GM21447 (cell line): ENCODE measurements at regions not wholly inside any gene's neighbourhood (a gene's known extent, or its start where the extent isn't known, plus 50 kb on each side); places are given as distances from the start of the nearest gene placed in this dataset.

Experiments used
- ATAC-seq: cut with Tn5 transposase; IDR thresholded peaks from one replicate; pipeline ENCODE4 v1.9.1; 2021; ENCODE audit not compliant: unreplicated experiment

- no peak for ATAC-seq
These were observed 54.8 kb downstream of the CCDC71L start for GRCh38 chr7:106606120-106606519.

GRCh38 chr7:106604971-106605370 is 56.0 kb downstream of the CCDC71L start:
- ATAC-seq, result no peak

DNA sequence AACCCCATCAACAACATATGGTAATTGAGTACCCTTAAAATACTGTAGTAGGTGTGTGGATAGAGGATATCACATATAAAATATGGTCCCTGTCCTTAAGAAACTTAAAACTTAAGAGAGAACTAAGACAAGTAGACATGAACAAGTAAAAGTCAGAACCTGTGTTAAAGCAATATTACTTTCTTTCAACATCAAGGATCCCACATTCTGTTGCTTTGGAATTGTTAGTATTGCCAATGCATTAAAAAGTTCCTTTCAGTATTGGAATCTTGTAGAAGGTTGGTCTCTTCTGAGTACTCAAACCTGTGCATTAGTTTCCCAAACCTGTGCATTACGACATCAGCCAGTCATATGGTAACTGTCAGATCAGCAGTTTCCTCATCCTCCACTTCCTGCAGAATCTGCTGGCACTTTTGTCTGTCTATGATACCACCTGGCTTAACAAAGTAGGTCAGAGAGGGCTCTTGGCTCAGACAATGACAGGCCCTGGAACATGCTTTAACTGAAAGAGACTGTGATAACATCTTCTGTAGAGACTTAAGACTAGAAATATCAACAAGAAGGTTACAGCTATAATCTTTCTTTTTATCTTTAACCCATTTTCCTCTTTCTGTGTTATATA is 56.5 kb downstream of the CCDC71L start:
- ATAC-seq, result no peak

DNA sequence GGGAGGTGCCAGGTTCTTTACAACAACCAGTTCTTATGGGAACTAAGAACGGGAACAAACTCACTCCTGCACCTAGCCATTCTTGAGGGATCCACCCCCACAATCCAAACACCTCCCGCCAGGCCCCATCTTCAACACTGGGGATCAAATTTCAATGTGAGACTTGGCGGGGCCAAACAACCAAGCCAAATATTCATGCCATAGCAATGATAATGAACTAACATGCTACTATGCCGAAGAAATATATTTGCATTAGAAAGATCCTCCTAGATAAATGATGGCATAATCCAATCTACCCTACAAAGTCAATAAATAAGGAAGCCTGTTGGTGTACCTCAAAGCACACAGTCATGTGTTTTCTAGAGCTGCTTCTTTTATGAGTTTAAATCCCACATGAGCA is 57.6 kb downstream of the CCDC71L start:
- ATAC-seq, result no peak

DNA sequence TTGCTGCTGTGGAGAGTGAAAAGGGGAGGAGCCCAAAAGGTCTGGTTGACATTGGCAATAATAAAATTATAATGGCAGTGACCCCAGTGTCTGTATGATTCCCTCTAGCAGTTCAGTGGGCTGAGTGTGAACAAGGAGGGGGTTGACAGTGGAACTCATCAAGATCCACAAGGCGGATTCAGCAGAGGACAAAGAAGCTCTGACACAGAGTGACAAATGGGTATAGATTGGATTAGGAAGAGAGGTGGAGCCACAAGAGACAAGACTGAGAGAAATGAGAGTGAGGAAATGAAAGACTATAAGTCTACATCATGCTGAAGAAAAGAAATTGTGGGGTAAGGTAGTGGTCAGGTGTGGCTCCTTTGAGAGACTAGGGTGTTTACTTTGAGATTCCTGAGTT is 58.9 kb downstream of the CCDC71L start:
- no peak for ATAC-seq

- ATAC-seq, result no peak
These were observed 60.2 kb downstream of the CCDC71L start for GRCh38 chr7:106600569-106601373.

DNA sequence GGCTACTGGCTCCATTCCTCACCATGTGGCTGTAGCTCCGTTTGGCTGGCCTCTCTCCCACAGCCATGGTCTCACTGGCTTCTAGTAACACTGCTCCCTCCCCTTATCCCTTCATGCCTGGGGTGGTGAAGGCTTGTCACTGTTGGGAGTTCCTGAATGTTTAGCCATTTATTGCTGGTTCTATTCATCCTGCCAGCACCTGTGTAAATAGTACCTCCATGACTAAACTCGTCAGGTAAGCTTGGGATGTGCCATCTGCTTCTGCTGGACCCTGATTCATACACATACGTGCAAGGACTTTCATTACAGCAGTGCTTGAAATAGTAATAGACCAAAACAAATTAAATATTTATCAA is 61.6 kb downstream of the CCDC71L start:
- ATAC-seq, result no peak

DNA sequence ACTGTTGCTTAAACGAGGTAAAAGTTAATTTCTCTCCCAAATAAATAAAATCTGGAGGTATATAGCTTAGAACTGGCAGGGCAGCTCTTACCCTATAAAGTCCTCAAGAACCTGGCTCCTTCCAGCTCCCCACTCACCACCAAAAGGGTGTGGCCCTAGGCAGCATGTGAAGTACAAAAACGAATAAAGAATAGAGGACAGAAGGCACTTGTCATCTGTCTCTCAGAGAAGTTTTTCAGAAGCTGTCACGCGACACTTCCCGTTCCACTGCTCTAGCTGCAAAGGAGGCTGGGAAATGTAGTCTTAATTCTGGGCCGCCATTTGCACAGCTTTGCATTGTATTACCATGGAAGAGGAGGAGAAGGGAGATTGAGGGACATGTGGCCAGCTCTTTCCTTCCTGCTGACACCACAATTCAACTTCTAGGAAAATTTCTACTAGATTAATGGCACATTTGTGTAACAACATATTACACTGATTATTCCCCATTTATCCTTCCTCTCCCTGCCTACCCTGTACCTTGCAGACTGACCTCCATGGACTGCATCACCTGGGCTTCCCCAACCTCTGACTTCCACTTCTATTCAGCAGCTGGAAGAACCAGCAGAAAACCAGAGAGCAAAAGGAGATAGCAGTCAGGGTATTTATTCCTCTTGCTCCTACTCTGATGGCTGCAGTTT is 62.2 kb downstream of the CCDC71L start:
- ATAC-seq, result peak; percentile 98

GRCh38 chr7:106597751-106598546 is 63.0 kb downstream of the CCDC71L start:
- ATAC-seq, result no peak

- ATAC-seq, result no peak
These were observed 63.9 kb downstream of the CCDC71L start for GRCh38 chr7:106597014-106597413.

DNA sequence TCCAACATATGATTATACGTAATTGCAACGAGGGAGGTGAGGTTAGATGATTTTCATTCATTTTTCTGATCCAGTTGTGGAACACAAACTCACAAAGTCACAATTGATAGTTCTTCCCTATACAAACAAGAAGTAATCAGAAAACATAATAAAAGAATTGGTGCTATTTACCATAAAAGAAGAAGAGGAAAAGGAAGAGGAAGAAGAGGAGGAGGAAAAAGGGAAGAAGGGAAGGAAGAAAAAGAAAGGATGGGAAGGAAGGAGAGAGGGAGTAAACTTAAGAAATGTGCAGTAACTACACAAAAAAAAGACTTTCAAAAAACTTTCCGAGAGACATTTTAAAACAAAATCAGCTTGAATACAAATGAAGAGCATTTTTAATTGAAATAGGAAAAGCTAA is 65.0 kb downstream of the CCDC71L start:
- no peak for ATAC-seq

DNA sequence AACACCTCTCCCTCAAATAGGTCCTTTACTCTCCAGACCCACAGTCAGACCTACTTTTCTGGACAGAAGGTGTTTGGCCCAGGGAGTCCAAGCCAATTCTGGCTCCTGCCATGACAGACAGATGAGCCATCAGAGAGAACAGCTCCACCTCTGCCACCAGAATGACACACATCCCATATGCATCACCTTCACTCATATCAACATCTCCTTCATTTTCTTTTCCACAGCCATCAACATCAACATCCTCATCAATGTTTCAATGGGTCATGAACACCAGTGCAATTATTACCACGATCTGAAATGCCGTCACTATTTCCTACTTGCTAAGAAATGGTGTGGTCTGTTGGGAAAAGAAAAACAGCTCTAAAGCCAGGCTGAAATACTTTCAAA is 67.9 kb downstream of the CCDC71L start:
- ATAC-seq, result no peak

DNA sequence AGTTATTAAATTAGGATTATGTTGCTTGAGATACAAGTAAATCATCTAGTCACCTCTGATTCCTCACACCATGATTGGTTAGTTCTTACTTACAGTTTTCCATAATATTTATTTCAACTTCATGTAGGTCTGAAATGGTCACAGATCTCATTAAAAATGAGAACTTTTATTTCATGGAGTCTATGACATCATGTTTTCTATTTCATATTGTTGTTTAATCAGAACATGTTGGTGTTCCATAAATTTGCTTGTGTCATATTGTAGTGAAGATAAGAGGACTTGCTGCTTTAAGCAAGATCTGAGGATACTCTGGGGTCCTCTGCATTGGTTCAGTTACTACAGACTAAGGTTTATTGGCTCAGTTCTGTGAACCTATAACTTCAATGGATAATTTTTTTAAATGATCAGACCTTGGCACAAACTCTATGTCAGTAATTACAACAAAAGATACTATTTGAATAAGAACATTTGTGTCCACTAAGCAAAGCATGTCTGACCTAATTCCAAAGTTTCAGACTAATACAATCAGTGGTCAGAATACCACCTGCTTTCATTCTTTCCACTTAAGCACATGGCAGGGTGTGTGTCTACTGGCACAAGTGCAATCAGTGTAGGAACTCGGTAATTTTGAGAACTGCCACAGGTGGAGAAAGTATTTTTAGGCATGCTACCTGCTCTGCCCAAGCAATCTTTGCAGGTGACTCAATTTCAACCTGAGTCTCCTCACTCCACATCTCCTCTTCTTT is 68.5 kb downstream of the CCDC71L start:
- ATAC-seq, result no peak

DNA sequence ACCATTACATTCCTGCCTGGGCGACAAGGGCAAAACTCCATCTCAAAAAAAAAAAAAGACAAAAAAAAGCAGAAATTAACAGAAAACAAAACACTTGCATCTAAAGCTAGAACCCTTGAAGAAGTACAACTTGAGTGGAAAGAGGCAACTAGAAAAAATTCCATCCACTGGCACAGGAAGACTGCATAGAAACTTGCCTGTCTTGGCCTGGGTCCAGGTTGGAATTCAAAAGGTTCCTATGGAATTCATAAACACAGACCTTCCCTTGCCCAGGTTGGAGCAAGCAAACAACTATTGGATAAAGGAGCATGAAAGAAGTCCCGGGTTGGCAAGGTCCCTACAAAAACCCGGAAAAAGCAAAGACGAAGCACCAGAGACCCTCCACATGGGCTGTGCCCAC is 69.8 kb downstream of the CCDC71L start:
- ATAC-seq, result no peak

GRCh38 chr7:106590209-106590816 is 70.6 kb downstream of the CCDC71L start:
- ATAC-seq, result no peak

DNA sequence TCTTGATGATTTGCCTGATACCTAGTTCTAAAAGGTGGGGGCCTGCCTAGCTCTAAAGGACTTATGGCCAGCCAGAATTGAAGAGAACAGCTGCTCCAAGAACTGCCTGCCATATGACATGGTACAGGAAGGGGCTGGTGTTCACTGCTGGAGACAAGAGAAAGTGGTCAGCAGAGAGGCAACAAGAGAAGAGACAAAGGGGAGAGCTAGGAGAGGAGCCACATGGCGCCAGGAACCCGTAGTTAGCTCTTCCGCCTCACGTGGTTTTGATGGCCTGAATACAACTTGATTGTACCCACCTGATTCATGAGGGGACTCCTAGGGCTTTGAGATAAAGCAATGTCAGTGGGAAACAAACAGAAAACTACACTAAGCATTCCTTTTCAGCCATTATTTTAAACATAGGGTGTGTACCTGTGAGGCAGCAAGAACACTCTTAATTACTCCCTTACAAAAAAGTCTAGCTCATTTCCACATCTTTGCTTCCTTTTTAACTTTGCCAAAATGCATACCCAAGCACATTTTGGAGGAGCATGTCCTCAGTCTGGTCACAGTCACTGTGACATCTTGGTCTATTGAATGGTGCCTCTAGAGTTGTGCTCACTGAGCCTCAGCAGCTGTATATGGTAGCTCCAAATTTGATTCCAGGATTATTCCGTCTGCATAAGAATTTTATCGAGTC is 71.6 kb downstream of the CCDC71L start:
- ATAC-seq, result no peak

DNA sequence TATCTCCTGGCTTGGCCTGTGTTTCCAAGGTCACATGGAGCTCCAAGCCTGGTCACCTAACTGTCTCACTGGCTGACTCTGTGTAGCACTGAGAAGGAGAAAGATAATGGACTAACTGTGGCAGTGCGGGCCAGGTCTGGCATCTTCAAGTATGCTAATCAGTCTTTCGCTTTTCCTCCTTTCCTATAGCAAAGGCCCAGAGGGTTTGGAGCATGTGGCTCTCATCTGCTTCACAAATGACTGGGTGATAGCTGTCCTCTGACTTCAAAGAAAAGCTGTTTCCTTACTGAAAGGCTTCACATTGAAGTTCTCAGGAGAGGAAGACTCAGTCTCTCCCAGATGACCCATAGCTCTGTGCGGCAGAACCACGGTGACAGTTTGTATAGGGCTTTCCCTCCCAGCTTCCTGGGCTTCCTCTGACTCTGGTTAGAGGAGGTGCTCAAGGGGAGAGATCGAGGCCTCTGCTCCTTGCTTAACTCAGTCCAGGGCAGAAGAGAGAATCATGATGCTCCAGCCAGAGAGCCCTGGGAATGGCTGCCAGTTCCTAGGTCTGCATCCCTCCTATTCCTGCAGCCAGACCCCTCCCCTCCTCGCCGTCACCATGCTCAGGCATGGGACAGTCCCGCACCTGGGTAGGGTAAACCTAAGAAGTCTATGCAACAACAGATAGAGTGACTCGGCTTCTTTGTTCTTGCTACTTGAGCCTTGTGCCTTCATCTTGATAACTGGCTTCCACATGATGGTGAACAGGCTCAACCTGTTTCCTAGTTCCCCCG is 72.3 kb downstream of the CCDC71L start:
- no peak for ATAC-seq

DNA sequence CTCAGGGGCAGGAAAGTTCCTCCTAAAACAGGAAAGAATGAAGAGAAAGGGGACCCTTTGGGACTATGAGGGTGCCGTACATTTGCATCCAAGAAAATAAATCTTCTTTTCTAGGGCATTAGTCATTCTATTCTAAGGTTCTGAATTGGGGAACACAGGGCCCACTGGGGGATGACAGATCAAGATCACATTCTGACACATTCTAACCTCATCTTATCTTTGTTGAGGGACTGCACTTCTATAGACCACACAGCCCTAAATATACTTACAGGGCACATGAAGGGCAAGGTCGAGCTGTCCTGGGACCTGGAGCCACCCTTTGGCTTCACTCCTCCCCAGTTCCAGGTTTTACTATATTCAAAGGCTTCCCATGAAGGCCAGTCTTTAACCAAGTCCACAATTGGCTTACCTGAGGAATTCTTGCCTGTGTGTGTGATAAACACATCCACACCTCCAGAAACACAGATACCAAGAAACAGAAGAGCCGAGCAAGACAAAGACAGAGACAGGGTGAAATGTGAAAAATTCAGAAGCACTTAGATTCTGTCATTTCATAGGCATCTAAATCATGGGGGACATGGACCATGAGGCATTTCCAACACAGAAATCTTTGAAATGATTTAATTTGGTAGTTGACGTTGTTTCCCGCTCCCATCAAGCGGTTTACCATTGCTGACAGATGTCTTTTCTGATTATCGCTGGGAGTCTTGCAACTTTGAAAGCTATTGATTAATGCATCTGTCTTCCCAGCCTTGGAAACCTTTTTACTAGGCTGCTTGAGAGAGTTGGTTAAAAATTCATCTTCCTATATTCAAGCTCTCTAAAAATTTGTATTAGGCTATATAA is 75.8 kb downstream of the CCDC71L start:
- ATAC-seq, result no peak
